Activated T-cell treated with anti-CD3 and anti-CD28 coated beads for 24 hours (primary cell): ENCODE measurements at regions not wholly inside any gene's neighbourhood (a gene's known extent, or its start where the extent isn't known, plus 50 kb on each side); places are given as distances from the start of the nearest gene placed in this dataset.
"Not testable (repeated sequence)": the region's sequence is repeated elsewhere in the genome, so short reads cannot be mapped to it uniquely, and the experiment has no call there.

ENCODE experiments used
- DNase-seq: peaks from one replicate; pipeline ENCODE4 v3.0.0-alpha.2; 2020; ENCODE audit warnings: low read depth

DNA sequence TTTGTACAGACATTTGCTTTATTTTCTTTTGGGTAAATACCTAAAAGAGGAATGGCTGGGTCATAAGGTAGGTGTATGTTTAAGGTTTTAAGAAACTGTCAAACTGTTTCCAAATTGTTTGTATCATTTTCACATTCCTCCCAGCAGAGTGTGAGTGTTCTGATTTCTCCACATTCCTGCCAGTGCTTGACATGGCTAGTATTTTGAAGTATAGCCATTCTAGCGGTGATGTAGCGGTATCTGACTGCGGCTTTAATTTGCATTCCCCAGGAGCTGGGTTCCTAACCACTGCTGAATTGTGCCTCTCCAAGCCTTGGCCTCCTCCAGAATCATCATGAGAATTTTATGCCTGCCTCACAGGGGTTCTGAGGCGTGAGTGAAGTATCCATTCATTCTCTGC is 61.8 kb upstream of the ARL4C start:
- DNase-seq = no peak

DNA sequence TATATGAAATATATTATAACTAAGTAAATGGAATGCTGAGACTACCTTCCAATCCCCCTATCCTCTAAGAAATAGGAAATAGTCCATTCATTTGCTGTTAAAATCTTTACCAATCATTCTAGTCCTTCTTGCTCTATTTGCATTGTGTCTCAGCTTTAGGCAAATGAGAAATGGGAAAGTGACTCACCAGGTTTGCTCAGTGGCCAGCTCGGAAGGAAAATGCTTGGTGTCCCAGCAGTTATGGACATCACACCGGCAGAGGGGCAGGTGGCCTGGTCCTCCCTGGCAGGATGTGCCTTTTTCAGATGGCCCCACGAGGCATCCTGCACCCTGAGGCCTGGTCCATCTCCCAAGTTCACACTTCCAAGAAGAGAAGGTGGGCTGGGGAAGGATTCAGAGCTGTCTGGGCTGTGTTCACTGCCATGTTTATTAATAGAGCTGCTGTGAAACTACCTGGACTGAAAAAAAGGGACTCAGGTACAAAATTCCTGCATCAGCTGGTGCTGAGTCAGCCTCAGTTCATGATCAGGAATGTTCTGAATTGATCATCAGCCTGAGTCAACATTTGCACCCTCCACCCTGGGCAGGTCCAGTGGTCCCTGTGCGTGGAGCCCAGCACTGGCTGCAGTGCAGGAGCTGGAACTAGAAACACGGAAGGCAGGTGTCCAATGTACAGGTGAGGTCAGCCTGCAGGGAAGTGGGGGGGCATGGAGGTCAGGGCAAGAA is 60.1 kb upstream of the ARL4C start:
- no peak for DNase-seq

- DNase-seq = no peak
These were observed 58.9 kb upstream of the ARL4C start for GRCh38 chr2:234555616-234556249.

- DNase-seq = no peak
These were observed 58.3 kb upstream of the ARL4C start for GRCh38 chr2:234555161-234555560.

DNA sequence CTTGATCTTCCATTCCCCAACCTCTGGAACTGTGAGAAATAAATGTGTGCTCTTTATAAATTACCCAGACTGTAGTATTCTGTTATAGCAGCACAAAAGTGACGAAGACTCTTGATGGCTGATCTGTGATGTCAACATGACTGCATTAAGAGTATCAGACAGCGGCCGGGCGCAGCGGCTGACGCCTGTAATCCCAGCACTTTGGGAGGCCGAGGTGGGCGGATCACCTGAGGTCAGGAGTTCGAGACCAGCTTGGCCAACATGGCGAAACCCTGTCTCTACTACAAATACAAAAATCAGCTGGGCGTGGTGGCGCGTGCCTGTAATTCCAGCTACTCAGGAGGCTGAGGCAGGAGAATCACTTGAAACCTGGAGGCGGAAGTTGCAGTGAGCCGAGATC is 56.3 kb upstream of the ARL4C start:
- not testable (repeated sequence) for DNase-seq

- peak; percentile 43 for DNase-seq
These were observed 53.7 kb upstream of the ARL4C start for GRCh38 chr2:234550511-234551107.

DNA sequence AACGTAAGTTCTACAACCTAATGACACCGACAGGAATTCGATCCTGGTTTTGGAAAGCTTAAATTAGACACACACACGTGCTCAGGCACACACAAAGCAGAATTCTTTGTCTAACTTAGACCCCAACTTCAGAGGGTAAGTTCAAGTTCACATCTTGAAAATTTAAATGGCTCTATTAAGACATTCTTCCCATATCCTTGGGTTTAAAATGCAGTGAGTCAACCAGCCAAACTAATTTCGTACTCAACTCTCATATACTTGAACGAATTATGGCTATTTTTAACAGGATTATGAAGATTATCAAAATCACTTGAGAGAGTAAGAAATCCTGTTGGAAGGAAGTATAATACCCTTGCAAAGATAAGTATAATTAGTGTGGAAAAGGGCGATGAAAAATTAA is 53.2 kb upstream of the ARL4C start:
- DNase-seq = no peak

DNA sequence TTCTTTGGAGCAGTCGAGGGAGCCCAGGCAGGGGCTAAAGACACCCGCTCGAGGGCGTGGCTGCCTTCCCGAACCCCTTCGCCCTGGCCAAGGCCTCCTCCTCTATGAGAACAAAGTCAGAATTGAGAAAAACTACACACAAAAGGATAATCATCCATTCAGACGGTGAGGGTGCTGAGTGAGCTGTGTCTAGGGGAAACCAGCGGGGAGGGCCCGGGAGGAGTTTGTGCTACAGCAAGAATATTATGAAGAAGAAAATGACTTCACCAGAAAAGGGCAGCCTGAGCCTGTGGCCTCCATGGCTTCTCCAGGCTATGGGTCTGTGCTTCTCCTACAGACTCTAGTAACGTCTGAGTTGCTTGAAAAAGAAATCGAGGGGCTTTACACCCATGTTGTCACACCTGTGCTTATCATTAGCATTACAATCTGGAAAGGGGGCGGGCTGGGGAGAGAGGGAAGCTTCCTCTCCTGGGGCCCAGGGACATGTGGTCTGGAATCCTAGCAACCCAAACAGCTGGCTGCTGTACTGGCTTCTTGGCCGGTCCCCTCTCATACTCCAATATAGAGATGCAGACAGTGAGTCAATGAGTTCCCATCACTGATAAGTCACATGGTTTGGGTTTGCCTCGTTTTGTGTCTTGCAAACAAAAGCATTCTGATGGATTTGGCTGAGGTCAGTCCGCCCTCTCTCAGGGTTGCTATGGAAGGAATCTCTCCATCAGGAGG is 52.0 kb upstream of the ARL4C start:
- no peak for DNase-seq

- DNase-seq = no peak
These were observed 49.9 kb upstream of the ARL4C start for GRCh38 chr2:234546770-234547169.
